IMR-90 (cell line): ENCODE measurements at regions not wholly inside any gene's neighbourhood (a gene's known extent, or its start where the extent isn't known, plus 50 kb on each side); places are given as distances from the start of the nearest gene placed in this dataset.

ENCODE experiments used
- ATAC-seq: fragments of 200-7000 bp; cut with Tn5 transposase; 2 replicates; pipeline ENCODE4 v1.9.1; 2020; ENCODE audit warnings: low read depth, mild to moderate bottlenecking, moderate library complexity
- BruUV-seq: library from RNA; stranded (reverse); fragments of 400-500 nt; replicated peaks from 2 replicates; lab custom pipeline; 2021; lab: Mats Ljungman, UMichigan
- CTCF ChIA-PET: fragments of 300-600 bp; formaldehyde crosslinking; extraction: SDS; loops from one replicate; lab custom pipeline; 2021; ENCODE audit warnings: antibody characterized with exemption; lab: Yijun Ruan, JAX
- POLR2A ChIA-PET: fragments of 300-600 bp; sonication (Branson Sonifier 250); formaldehyde crosslinking; loops from one replicate; lab custom pipeline; 2022; ENCODE audit warnings: antibody characterized with exemption; ENCODE audit not compliant: unreplicated experiment; lab: Charles Lee
- DNase-seq: peaks from one replicate; pipeline ENCODE4 v3.0.0; 2013
- H2AFZ ChIP-seq: replicated peaks from 2 replicates; pipeline ENCODE3; 2013; ENCODE audit warnings: low read length, mild to moderate bottlenecking; ENCODE audit not compliant: poor library complexity
- H2AK5ac ChIP-seq: 2 replicates; pipeline ENCODE4 v1.6.1; 2013; ENCODE audit warnings: low read depth, low read length, inconsistent platforms
- H2AK9ac ChIP-seq: replicated peaks from 2 replicates; pipeline ENCODE3; 2013; ENCODE audit warnings: mild to moderate bottlenecking, low read depth, low read length, moderate library complexity; ENCODE audit not compliant: poor library complexity
- H2BK120ac ChIP-seq: 2 replicates; pipeline ENCODE4 v1.6.1; 2013; ENCODE audit warnings: low read depth, low read length, inconsistent platforms
- H2BK15ac ChIP-seq: 3 replicates; pipeline ENCODE4 v1.6.1; 2013; ENCODE audit warnings: low read depth, low read length, inconsistent platforms
- H2BK20ac ChIP-seq: 2 replicates; pipeline ENCODE4 v1.6.1; 2013; ENCODE audit warnings: low read depth, mild to moderate bottlenecking, inconsistent platforms, low read length, moderate library complexity
- H2BK5ac ChIP-seq: 2 replicates; pipeline ENCODE4 v1.6.1; 2013; ENCODE audit warnings: mild to moderate bottlenecking, low read depth, low read length, inconsistent platforms; ENCODE audit not compliant: poor library complexity, severe bottlenecking
- H3K14ac ChIP-seq: replicated peaks from 2 replicates; pipeline ENCODE4 v1.6.1; 2013; ENCODE audit warnings: low read depth, low read length, inconsistent platforms
- H3K18ac ChIP-seq: 2 replicates; pipeline ENCODE4 v1.6.1; 2013; ENCODE audit warnings: low read depth, low read length, control low read depth
- H3K23ac ChIP-seq: 2 replicates; pipeline ENCODE4 v1.6.1; 2013; ENCODE audit warnings: low read depth, low read length, inconsistent platforms
- H3K27ac ChIP-seq: 2 replicates; pipeline ENCODE4 v1.5.1; 2013; ENCODE audit warnings: mild to moderate bottlenecking, control low read depth, low read length; ENCODE audit not compliant: insufficient read depth
- H3K27me3 ChIP-seq: 2 replicates; pipeline ENCODE4 v1.6.1; 2013; ENCODE audit warnings: low read length; ENCODE audit not compliant: control insufficient read depth, insufficient read depth
- H3K36me3 ChIP-seq: 2 replicates; pipeline ENCODE4 v1.6.1; 2013; ENCODE audit warnings: low read length, mixed read lengths; ENCODE audit not compliant: control insufficient read depth, insufficient read depth
- H3K4ac ChIP-seq: 2 replicates; pipeline ENCODE4 v1.6.1; 2013; ENCODE audit warnings: low read depth, low read length, inconsistent platforms
- H3K4me1 ChIP-seq: 2 replicates; pipeline ENCODE4 v1.6.1; 2013; ENCODE audit warnings: low read length, mixed read lengths; ENCODE audit not compliant: control insufficient read depth, insufficient read depth
- H3K4me2 ChIP-seq: 2 replicates; pipeline ENCODE4 v1.6.1; 2013; ENCODE audit warnings: low read depth, mild to moderate bottlenecking, control low read depth, low read length, moderate library complexity
- H3K4me3 ChIP-seq: 2 replicates; pipeline ENCODE4 v1.5.1; 2013; ENCODE audit warnings: low read depth, mild to moderate bottlenecking, control low read depth, low read length, moderate library complexity; ENCODE audit not compliant: insufficient read depth
- H3K56ac ChIP-seq: 2 replicates; pipeline ENCODE4 v1.6.1; 2013; ENCODE audit warnings: low read length, inconsistent platforms; ENCODE audit not compliant: insufficient read depth; ENCODE audit errors: extremely low read depth
- H3K79me1 ChIP-seq, 2 experiments: 2 replicates each; pipeline ENCODE4 v1.6.1; 2013; ENCODE audit warnings: low read length in 2 of 2, inconsistent platforms in 1 of 2, low read depth in 1 of 2
- H3K9ac ChIP-seq: 2 replicates; pipeline ENCODE4 v1.6.1; 2013; ENCODE audit warnings: low read depth, low read length, control low read depth
- H3K9me1 ChIP-seq: 2 replicates; pipeline ENCODE4 v1.6.1; 2013; ENCODE audit warnings: low read length, inconsistent platforms; ENCODE audit not compliant: insufficient read depth
- H3K9me3 ChIP-seq: 2 replicates; pipeline ENCODE4 v1.6.1; 2013; ENCODE audit warnings: low read length; ENCODE audit not compliant: control insufficient read depth, insufficient read depth
- H4K20me1 ChIP-seq: 2 replicates; pipeline ENCODE4 v1.6.1; 2013; ENCODE audit warnings: low read length, inconsistent platforms; ENCODE audit not compliant: insufficient read depth
- H4K5ac ChIP-seq: 2 replicates; pipeline ENCODE4 v1.6.1; 2013; ENCODE audit warnings: mild to moderate bottlenecking, low read depth, low read length, control low read depth
- H4K8ac ChIP-seq, 2 experiments: 2 replicates each; pipeline ENCODE4 v1.6.1; 2013; ENCODE audit warnings: low read depth in 2 of 2, low read length in 2 of 2, control low read depth in 1 of 2, inconsistent platforms in 1 of 2
- H4K91ac ChIP-seq: 2 replicates; pipeline ENCODE4 v1.6.1; 2013; ENCODE audit warnings: low read depth, low read length, inconsistent platforms; ENCODE audit not compliant: insufficient read depth
- BHLHE40 ChIP-seq: fragments of 150-350 bp; IDR thresholded peaks from 2 replicates; pipeline ENCODE4 v1.6.1; 2016; ENCODE audit warnings: mild to moderate bottlenecking, low read depth, low read length
- CEBPB ChIP-seq: IDR thresholded peaks from 2 replicates; pipeline ENCODE4 v1.6.1; 2012; ENCODE audit warnings: low read depth, low read length, improper control_type of control experiment
- CHD1 ChIP-seq: IDR thresholded peaks from 2 replicates; pipeline ENCODE4 v1.6.1; 2012; ENCODE audit warnings: low read depth, low read length, improper control_type of control experiment
- CTCF ChIP-seq: conservative IDR thresholded peaks from 2 replicates; pipeline ENCODE4 v1.5.1; 2012; ENCODE audit warnings: mild to moderate bottlenecking, low read depth, low read length, improper control_type of control experiment
- ELK1 ChIP-seq: fragments of 150-350 bp; IDR thresholded peaks from 2 replicates; pipeline ENCODE4 v1.6.1; 2016; ENCODE audit warnings: low read depth, mild to moderate bottlenecking, low read length, moderate library complexity, borderline replicate concordance
- FOS ChIP-seq: fragments of 150-350 bp; IDR thresholded peaks from 2 replicates; pipeline ENCODE4 v1.6.1; 2016; ENCODE audit warnings: low read depth, low read length
- MAFK ChIP-seq: IDR thresholded peaks from 2 replicates; pipeline ENCODE4 v1.6.1; 2012; ENCODE audit warnings: low read depth, low read length, improper control_type of control experiment
- MAZ ChIP-seq: IDR thresholded peaks from 2 replicates; pipeline ENCODE4 v1.6.1; 2012; ENCODE audit warnings: low read depth, mild to moderate bottlenecking, low read length, improper control_type of control experiment, moderate library complexity, borderline replicate concordance
- MXI1 ChIP-seq: IDR thresholded peaks from 2 replicates; pipeline ENCODE4 v1.6.1; 2012; ENCODE audit warnings: low read depth, mild to moderate bottlenecking, low read length, moderate library complexity, borderline replicate concordance
- NFE2L2 ChIP-seq: fragments of 150-350 bp; IDR thresholded peaks from 2 replicates; pipeline ENCODE4 v1.6.1; 2016; ENCODE audit warnings: low read depth, mild to moderate bottlenecking, low read length
- POLR2A ChIP-seq: IDR thresholded peaks from 2 replicates; pipeline ENCODE4 v1.6.1; 2012; ENCODE audit warnings: mild to moderate bottlenecking, low read depth, low read length
- RCOR1 ChIP-seq: IDR thresholded peaks from 2 replicates; pipeline ENCODE4 v1.6.1; 2012; ENCODE audit warnings: mild to moderate bottlenecking, low read length, improper control_type of control experiment; ENCODE audit not compliant: insufficient replicate concordance
- SMC3 ChIP-seq: fragments of 150-350 bp; IDR thresholded peaks from 2 replicates; pipeline ENCODE4 v1.6.1; 2016; ENCODE audit warnings: low read depth, mild to moderate bottlenecking, antibody characterized with exemption, low read length, moderate library complexity
- USF2 ChIP-seq: fragments of 150-350 bp; IDR thresholded peaks from 2 replicates; pipeline ENCODE4 v1.6.1; 2017; ENCODE audit warnings: mild to moderate bottlenecking, antibody characterized with exemption, low read length, low read depth
- WGBS, 2 experiments: methylation state at CpG; one replicate each; pipeline versions ENCODE4 v1.1.5 to v1.1.7; 2013; ENCODE audit warnings: missing lambda C conversion rate in 2 of 2; ENCODE audit not compliant: insufficient read length in 1 of 2; ENCODE audit errors: extremely low coverage in 2 of 2; 5-methylcytosine and 5-hydroxymethylcytosine counted together
- dilution Hi-C: fragments of 300-500 bp; cut with HindIII; formaldehyde crosslinking; loops from one replicate; pipeline ENCODE4 v1.14.3; 2018; ENCODE audit warnings: low sequenced_read_pairs; ENCODE audit not compliant: unreplicated experiment
- in situ Hi-C: fragments of 300-500 bp; cut with MboI; formaldehyde crosslinking; loops from 3 replicates; pipeline ENCODE4 v1.14.3; 2019; ENCODE audit warnings: low sequenced_read_pairs, inconsistent platforms, mixed read lengths
- intact Hi-C: fragments of 100-400 bp; cut with micrococcal nuclease; formaldehyde crosslinking; loops from 2 replicates; pipeline ENCODE4 v1.10.0; 2022

- Histone ChIP-seq H3K27ac (no peak overlapping the region; the same call in 1 of the 2 replicates), H3K23ac (no peak overlapping the region), H2BK20ac (no peak overlapping the region), H4K5ac (no peak overlapping the region), H2AK9ac (no peak overlapping the region), H4K8ac (no peak overlapping the region), H4K91ac (no peak overlapping the region), H3K27me3 (no peaks in the 10 kb centered on the region), H3K14ac (no peak overlapping the region), H3K9me1 (no peaks in the 10 kb centered on the region), H2BK15ac (no peak overlapping the region), H3K18ac (no peak overlapping the region), H4K20me1 (no peaks in the 10 kb centered on the region), H3K9me3 (no peaks in the 10 kb centered on the region), H3K79me1 (no peaks in the 10 kb centered on the region), H2BK5ac (no peak overlapping the region), H3K4ac (no peak overlapping the region), H3K4me3 (no peak overlapping the region), H3K56ac (no peak overlapping the region), H3K4me1 (no peaks in the 10 kb centered on the region), H3K36me3 (no peaks in the 10 kb centered on the region), H2AFZ (no peak overlapping the region), H2BK120ac (no peak overlapping the region), H3K4me2 (no peak overlapping the region), H3K9ac (no peak overlapping the region), H2AK5ac (no peak overlapping the region)
- ChIA-PET POLR2A (no interaction called here), CTCF (no interaction called here)
- dilution Hi-C loops (no loop called here), intact Hi-C loops (no loop called here), in situ Hi-C loops (no loop called here)
- WGBS, 2 experiments, result no CpG with 5 or more reads among the region's 2 CpGs
- no peak for TF ChIP-seq RCOR1
- no peak for TF ChIP-seq USF2
- no peak for TF ChIP-seq ELK1
- no peak for TF ChIP-seq BHLHE40
- TF ChIP-seq NFE2L2, result no peak
- no peak for TF ChIP-seq MXI1
- no peak for TF ChIP-seq MAZ
- no peak for TF ChIP-seq FOS
- TF ChIP-seq CHD1, result no peak
- no peak for TF ChIP-seq CEBPB
- TF ChIP-seq MAFK, result no peak
- TF ChIP-seq POLR2A, result no peak
- TF ChIP-seq SMC3, result no peak
- no peak for TF ChIP-seq CTCF
- BruUV-seq, result no TSS peak
- no peak for DNase-seq
- no peak for ATAC-seq
These were observed 409.1 kb upstream of the CRIM1 start for GRCh38 chr2:35946478-35946877.
